OCI-LY1 (cell line): ENCODE measurements at regions not wholly inside any gene's neighbourhood (a gene's known extent, or its start where the extent isn't known, plus 50 kb on each side); places are given as distances from the start of the nearest gene placed in this dataset.

Experiments used
- H2AFZ ChIP-seq: fragments of 200-600 bp; sonication (generic), shearing (Covaris generic); 2 replicates; pipeline ENCODE4 v1.6.0; 2014; ENCODE audit warnings: antibody characterized with exemption, mild to moderate bottlenecking, low read length
- H3F3A ChIP-seq: fragments of 200-600 bp; sonication (generic), shearing (Covaris generic); 2 replicates; pipeline ENCODE4 v1.6.0; 2014; ENCODE audit warnings: mild to moderate bottlenecking, antibody characterized with exemption, low read length, moderate library complexity; ENCODE audit not compliant: insufficient read depth
- H3K27ac ChIP-seq: fragments of 200-600 bp; sonication (generic); 2 replicates; pipeline ENCODE4 v1.5.1; 2014; ENCODE audit warnings: low read length, mixed run types, mild to moderate bottlenecking, low read depth; ENCODE audit not compliant: poor library complexity, severe bottlenecking
- H3K27me3 ChIP-seq: fragments of 200-600 bp; sonication (generic); 2 replicates; pipeline ENCODE4 v1.6.0; 2014; ENCODE audit warnings: antibody characterized with exemption, mild to moderate bottlenecking, low read length, moderate library complexity; ENCODE audit not compliant: insufficient read depth
- H3K36me3 ChIP-seq: fragments of 200-600 bp; sonication (generic); 2 replicates; pipeline ENCODE4 v1.6.1; 2014; ENCODE audit warnings: mild to moderate bottlenecking, antibody characterized with exemption, low read length, moderate library complexity, mixed read lengths; ENCODE audit not compliant: insufficient read depth
- H3K4me1 ChIP-seq: fragments of 200-600 bp; sonication (generic); 2 replicates; pipeline ENCODE4 v1.5.1; 2014; ENCODE audit warnings: mild to moderate bottlenecking, low read length, moderate library complexity; ENCODE audit not compliant: insufficient read depth, severe bottlenecking
- H3K4me2 ChIP-seq: fragments of 200-600 bp; sonication (generic), shearing (Covaris generic); 2 replicates; pipeline ENCODE4 v1.6.1; 2014; ENCODE audit warnings: low read length
- H3K4me3 ChIP-seq: fragments of 200-600 bp; sonication (generic); 2 replicates; pipeline ENCODE4 v1.5.1; 2014; ENCODE audit warnings: low read length, low read depth, mild to moderate bottlenecking, mixed read lengths; ENCODE audit not compliant: poor library complexity, severe bottlenecking
- H3K79me2 ChIP-seq: fragments of 200-600 bp; shearing (Covaris generic); 2 replicates; pipeline ENCODE4 v1.6.1; 2016; ENCODE audit warnings: mixed run types, low read length, mixed read lengths; ENCODE audit not compliant: insufficient read depth
- H3K9ac ChIP-seq: fragments of 200-600 bp; sonication (generic), shearing (Covaris generic); 2 replicates; pipeline ENCODE4 v1.6.1; 2014; ENCODE audit warnings: mild to moderate bottlenecking, low read length, mixed read lengths
- H3K9me2 ChIP-seq: fragments of 200-600 bp; sonication (generic), shearing (Covaris generic); 2 replicates; pipeline ENCODE4 v1.6.1; 2014; ENCODE audit warnings: low read depth, mild to moderate bottlenecking, low read length, mixed read lengths
- H3K9me3 ChIP-seq: fragments of 200-600 bp; shearing (Covaris generic); 2 replicates; pipeline ENCODE4 v1.6.1; 2014; ENCODE audit warnings: low read length, mixed read lengths
- H4K20me1 ChIP-seq: fragments of 200-600 bp; sonication (generic), shearing (Covaris generic); 2 replicates; pipeline ENCODE4 v1.6.0; 2016; ENCODE audit warnings: mild to moderate bottlenecking, low read length; ENCODE audit not compliant: insufficient read depth
- EZH2 ChIP-seq: fragments of 200-600 bp; sonication (generic), shearing (Covaris generic); IDR thresholded peaks from 2 replicates; pipeline ENCODE4 v1.8.0; 2017; ENCODE audit warnings: borderline replicate concordance, mixed run types, mild to moderate bottlenecking, antibody characterized with exemption, low read length, moderate library complexity, mixed read lengths
- TF ChIP-seq, protein P1 (sequence below): fragments of 200-600 bp; sonication (generic), shearing (Covaris generic); IDR thresholded peaks from 2 replicates; pipeline ENCODE4 v1.5.1; 2017; ENCODE audit warnings: mild to moderate bottlenecking, antibody characterized with exemption, low read length, moderate library complexity, mixed read lengths

DNA sequence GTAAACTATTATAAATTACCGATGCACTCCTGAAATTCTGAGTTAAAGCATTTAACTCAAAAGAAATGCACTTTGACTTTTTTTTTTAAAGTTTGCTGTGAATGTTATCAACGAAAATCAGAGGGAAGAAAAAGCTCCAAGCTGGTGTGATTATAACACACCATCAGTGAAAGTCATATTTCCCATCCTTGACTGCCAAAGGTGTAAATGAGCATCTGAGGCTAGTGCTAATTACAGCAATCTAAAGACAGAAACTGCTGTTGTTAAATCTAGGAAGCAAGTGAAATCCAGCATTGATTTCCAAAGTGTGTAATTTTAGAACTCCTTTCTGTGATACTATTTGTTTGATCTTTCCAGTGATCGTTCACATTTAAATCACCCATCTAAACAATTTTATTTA lies 1538.8 kb downstream of the TECRL start:
- Histone ChIP-seq H3K9me2 (no peaks in the 10 kb centered on the region), H4K20me1 (no peaks in the 10 kb centered on the region), H3K36me3 (no peaks in the 10 kb centered on the region), H3K4me1 (no peaks in the 10 kb centered on the region), H3K4me2 (no peak overlapping the region), H3K4me3 (no peak overlapping the region), H2AFZ (no peak overlapping the region), H3K79me2 (no peaks in the 10 kb centered on the region), H3K27me3 (no peaks in the 10 kb centered on the region), H3F3A (no peaks in the 10 kb centered on the region), H3K27ac (no peak overlapping the region), H3K9me3 (no peaks in the 10 kb centered on the region), H3K9ac (no peak overlapping the region)
- TF ChIP-seq, protein P1, sequence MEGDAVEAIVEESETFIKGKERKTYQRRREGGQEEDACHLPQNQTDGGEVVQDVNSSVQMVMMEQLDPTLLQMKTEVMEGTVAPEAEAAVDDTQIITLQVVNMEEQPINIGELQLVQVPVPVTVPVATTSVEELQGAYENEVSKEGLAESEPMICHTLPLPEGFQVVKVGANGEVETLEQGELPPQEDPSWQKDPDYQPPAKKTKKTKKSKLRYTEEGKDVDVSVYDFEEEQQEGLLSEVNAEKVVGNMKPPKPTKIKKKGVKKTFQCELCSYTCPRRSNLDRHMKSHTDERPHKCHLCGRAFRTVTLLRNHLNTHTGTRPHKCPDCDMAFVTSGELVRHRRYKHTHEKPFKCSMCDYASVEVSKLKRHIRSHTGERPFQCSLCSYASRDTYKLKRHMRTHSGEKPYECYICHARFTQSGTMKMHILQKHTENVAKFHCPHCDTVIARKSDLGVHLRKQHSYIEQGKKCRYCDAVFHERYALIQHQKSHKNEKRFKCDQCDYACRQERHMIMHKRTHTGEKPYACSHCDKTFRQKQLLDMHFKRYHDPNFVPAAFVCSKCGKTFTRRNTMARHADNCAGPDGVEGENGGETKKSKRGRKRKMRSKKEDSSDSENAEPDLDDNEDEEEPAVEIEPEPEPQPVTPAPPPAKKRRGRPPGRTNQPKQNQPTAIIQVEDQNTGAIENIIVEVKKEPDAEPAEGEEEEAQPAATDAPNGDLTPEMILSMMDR = no peak
- no peak for TF ChIP-seq EZH2

DNA sequence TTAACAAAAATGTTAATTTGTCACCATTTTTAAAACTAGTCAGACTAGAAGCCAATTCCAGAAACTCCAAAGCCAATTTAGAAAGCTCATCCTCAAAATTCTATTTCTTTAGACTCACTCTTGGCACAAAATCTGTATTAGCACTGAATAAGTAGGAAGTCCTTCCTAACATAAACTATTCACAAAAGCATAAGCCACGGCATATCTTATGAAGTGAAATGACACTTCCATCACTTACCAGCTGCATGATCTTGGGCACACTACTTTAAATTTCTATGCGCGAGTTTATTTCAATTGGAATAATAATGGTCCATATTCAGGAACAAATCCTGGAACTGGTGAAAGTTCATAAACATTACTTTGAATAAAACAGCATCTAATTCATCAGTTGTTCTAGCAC lies 1544.0 kb downstream of the TECRL start:
- Histone ChIP-seq H2AFZ (no peak overlapping the region), H3K9me3 (no peaks in the 10 kb centered on the region), H3K27ac (no peak overlapping the region), H3F3A (no peaks in the 10 kb centered on the region), H3K27me3 (no peaks in the 10 kb centered on the region), H4K20me1 (no peaks in the 10 kb centered on the region), H3K4me3 (no peak overlapping the region), H3K36me3 (no peaks in the 10 kb centered on the region), H3K9me2 (no peaks in the 10 kb centered on the region), H3K4me2 (no peak overlapping the region), H3K79me2 (no peaks in the 10 kb centered on the region), H3K4me1 (no peaks in the 10 kb centered on the region), H3K9ac (no peak overlapping the region)
- TF ChIP-seq, protein P1 = no peak
- no peak for TF ChIP-seq EZH2

DNA sequence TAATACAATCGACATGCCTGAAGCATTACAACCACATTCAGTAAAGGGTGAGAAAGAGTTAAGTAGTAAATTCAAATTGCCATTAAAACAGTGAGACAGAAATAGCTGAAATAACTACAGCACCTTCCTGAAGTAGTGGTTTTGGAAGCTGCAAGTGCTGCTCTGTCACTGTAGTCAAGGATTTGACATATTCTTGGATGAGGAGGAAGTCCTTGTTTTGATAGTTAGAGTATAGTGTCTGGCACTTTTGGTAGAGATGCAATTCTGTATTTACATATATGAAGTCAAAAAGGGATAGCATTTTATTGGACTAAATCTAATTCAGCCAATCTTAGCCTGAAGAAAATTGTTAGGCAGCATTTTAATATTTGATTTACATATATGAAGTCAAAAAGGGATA lies 1559.6 kb downstream of the TECRL start:
- Histone ChIP-seq H3K4me2 (no peak overlapping the region), H2AFZ (no peak overlapping the region), H3K4me1 (no peaks in the 10 kb centered on the region), H3F3A (no peaks in the 10 kb centered on the region), H3K27me3 (no peaks in the 10 kb centered on the region), H3K27ac (no peak overlapping the region), H3K9ac (no peak overlapping the region), H3K9me3 (no peaks in the 10 kb centered on the region), H3K79me2 (no peaks in the 10 kb centered on the region), H3K36me3 (no peaks in the 10 kb centered on the region), H3K9me2 (no peaks in the 10 kb centered on the region), H3K4me3 (no peak overlapping the region), H4K20me1 (no peaks in the 10 kb centered on the region)
- TF ChIP-seq EZH2 = no peak
- TF ChIP-seq, protein P1 = no peak
